ENCODE measurements at regions not wholly inside any gene's neighbourhood (a gene's known extent, or its start where the extent isn't known, plus 50 kb on each side); places are given as distances from the start of the nearest gene placed in this dataset.
"Not testable (repeated sequence)": the region's sequence is repeated elsewhere in the genome, so short reads cannot be mapped to it uniquely, and the experiment has no call there.

GRCh38 chr15:95044745-95045417, 813.5 kb downstream of the MCTP2 start:
- in situ Hi-C loops (cut with HindIII; ENCODE audit: low sequenced_read_pairs), result no loop called here

- in situ Hi-C loops (cut with HindIII; ENCODE audit: low sequenced_read_pairs), result no loop called here
These were observed 820.5 kb downstream of the MCTP2 start for GRCh38 chr15:95051861-95052260.

GRCh38 chr15:95059346-95059905, 828.1 kb downstream of the MCTP2 start:
- in situ Hi-C loops (cut with HindIII; ENCODE audit: low sequenced_read_pairs), result no loop called here

- in situ Hi-C loops (cut with HindIII; ENCODE audit: low sequenced_read_pairs), result no loop called here
These were observed 837.5 kb downstream of the MCTP2 start for GRCh38 chr15:95068701-95069521.

GRCh38 chr15:95075792-95076677, 844.7 kb downstream of the MCTP2 start:
- in situ Hi-C loops (cut with HindIII; ENCODE audit: low sequenced_read_pairs), result no loop called here

- in situ Hi-C loops (cut with HindIII; ENCODE audit: low sequenced_read_pairs), result no loop called here
These were observed 845.3 kb downstream of the MCTP2 start for GRCh38 chr15:95076678-95076990.

- in situ Hi-C loops (cut with HindIII; ENCODE audit: low sequenced_read_pairs), result no loop called here
These were observed 846.6 kb downstream of the MCTP2 start for GRCh38 chr15:95078003-95078402.

GRCh38 chr15:95080228-95080627, 848.9 kb downstream of the MCTP2 start:
- in situ Hi-C loops (cut with HindIII; ENCODE audit: low sequenced_read_pairs), result not testable (repeated sequence)

GRCh38 chr15:95085056-95085455, 853.7 kb downstream of the MCTP2 start:
- in situ Hi-C loops (cut with HindIII; ENCODE audit: low sequenced_read_pairs), result no loop called here

- in situ Hi-C loops (cut with HindIII; ENCODE audit: low sequenced_read_pairs), result no loop called here
These were observed 855.3 kb downstream of the MCTP2 start for GRCh38 chr15:95086531-95087252.

- in situ Hi-C loops (cut with HindIII; ENCODE audit: low sequenced_read_pairs), result no loop called here
These were observed 855.9 kb downstream of the MCTP2 start for GRCh38 chr15:95087253-95087609.

- in situ Hi-C loops (cut with HindIII; ENCODE audit: low sequenced_read_pairs), result no loop called here
These were observed 860.1 kb downstream of the MCTP2 start for GRCh38 chr15:95091444-95091843.

- in situ Hi-C loops (cut with HindIII; ENCODE audit: low sequenced_read_pairs), result no loop called here
These were observed 863.9 kb downstream of the MCTP2 start for GRCh38 chr15:95095250-95095649.

- in situ Hi-C loops (cut with HindIII; ENCODE audit: low sequenced_read_pairs), result no loop called here
These were observed 865.3 kb downstream of the MCTP2 start for GRCh38 chr15:95096651-95097050.

GRCh38 chr15:95097361-95097760, 866.0 kb downstream of the MCTP2 start:
- in situ Hi-C loops (cut with HindIII; ENCODE audit: low sequenced_read_pairs), result no loop called here

- in situ Hi-C loops (cut with HindIII; ENCODE audit: low sequenced_read_pairs), result no loop called here
These were observed 873.9 kb downstream of the MCTP2 start for GRCh38 chr15:95105229-95105628.

GRCh38 chr15:95106801-95107200, 875.4 kb downstream of the MCTP2 start:
- in situ Hi-C loops (cut with HindIII; ENCODE audit: low sequenced_read_pairs), result no loop called here

GRCh38 chr15:95108673-95109072, 877.3 kb downstream of the MCTP2 start:
- in situ Hi-C loops (cut with HindIII; ENCODE audit: low sequenced_read_pairs), result no loop called here

- in situ Hi-C loops (cut with HindIII; ENCODE audit: low sequenced_read_pairs), result no loop called here
These were observed 880.6 kb downstream of the MCTP2 start for GRCh38 chr15:95111969-95112368.

- in situ Hi-C loops (cut with HindIII; ENCODE audit: low sequenced_read_pairs), result no loop called here
These were observed 881.7 kb downstream of the MCTP2 start for GRCh38 chr15:95113041-95113440.
